Transverse colon (tissue), 4 donors: ENCODE measurements at regions not wholly inside any gene's neighbourhood (a gene's known extent, or its start where the extent isn't known, plus 50 kb on each side); places are given as distances from the start of the nearest gene placed in this dataset.

ENCODE experiments used
- CTCF ChIP-seq, 5 experiments: fragments of 200-600 bp in 3 of 5; fragments of 450-650 bp in 2 of 5; sonication (generic) in 3 of 5; IDR thresholded peaks; 1 replicate in 2 of 5; 2 replicates in 3 of 5; pipeline ENCODE4 v1.5.1; 2016 to 2017; ENCODE audit warnings: antibody characterized with exemption in 5 of 5, inconsistent platforms in 3 of 5, mild to moderate bottlenecking in 2 of 5, moderate library complexity in 1 of 5
- EP300 ChIP-seq: sonication (generic); formaldehyde crosslinking; IDR thresholded peaks from one replicate; pipeline ENCODE4 v1.6.1; 2017; ENCODE audit warnings: antibody characterized with exemption, low read depth
- POLR2A ChIP-seq: fragments of 450-650 bp; IDR thresholded peaks from one replicate; pipeline ENCODE4 v1.6.1; 2016; ENCODE audit warnings: antibody characterized with exemption, mild to moderate bottlenecking, moderate library complexity
- POLR2AphosphoS5 ChIP-seq, 3 donors: sonication (generic); formaldehyde crosslinking; IDR thresholded peaks; one replicate each; pipeline ENCODE4 v1.6.1; 2016; ENCODE audit warnings: antibody characterized with exemption in 3 of 3

- TF ChIP-seq CTCF (IDR thresholded peaks at IDR 0.05) (no peak), EP300 (no peak), POLR2A (no peak), POLR2AphosphoS5 (IDR thresholded peaks at IDR 0.05) (no peak)
Measured at GRCh38 chr16:31676731-31677130, 149.0 kb downstream of the AHSP start.
